ENCODE measurements at regions not wholly inside any gene's neighbourhood (a gene's known extent, or its start where the extent isn't known, plus 50 kb on each side); places are given as distances from the start of the nearest gene placed in this dataset.

DNA sequence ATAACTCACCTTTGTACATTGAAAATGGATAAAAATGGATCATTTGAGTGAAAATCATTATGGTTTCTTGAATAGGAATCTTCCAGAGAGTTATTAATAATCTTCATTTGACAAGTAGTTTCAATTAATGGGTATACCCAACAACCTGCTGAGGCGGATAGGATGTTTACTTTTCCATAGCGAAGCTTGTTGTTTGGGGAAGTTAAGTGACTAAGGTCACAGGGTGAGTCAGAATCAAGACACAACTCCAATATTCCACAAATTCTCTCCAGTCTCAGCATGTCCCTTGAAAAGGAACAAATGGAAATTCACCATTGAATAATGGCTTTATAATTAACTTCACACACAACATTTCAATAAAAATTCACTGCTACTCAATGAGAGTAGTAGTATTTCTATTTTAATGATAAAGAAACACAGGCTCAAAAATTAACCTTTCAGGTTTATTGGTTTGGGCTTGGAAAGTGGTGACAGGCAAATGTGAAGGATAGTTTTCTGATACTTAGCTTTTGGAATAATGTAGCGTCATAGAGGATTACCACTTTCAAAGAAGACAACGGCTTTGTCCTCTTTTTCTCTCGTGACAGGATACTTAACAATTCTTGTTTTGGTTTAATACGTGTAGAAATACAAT lies 211.3 kb downstream of the GPD2 start:
- TF ChIP-seq, protein P1, sequence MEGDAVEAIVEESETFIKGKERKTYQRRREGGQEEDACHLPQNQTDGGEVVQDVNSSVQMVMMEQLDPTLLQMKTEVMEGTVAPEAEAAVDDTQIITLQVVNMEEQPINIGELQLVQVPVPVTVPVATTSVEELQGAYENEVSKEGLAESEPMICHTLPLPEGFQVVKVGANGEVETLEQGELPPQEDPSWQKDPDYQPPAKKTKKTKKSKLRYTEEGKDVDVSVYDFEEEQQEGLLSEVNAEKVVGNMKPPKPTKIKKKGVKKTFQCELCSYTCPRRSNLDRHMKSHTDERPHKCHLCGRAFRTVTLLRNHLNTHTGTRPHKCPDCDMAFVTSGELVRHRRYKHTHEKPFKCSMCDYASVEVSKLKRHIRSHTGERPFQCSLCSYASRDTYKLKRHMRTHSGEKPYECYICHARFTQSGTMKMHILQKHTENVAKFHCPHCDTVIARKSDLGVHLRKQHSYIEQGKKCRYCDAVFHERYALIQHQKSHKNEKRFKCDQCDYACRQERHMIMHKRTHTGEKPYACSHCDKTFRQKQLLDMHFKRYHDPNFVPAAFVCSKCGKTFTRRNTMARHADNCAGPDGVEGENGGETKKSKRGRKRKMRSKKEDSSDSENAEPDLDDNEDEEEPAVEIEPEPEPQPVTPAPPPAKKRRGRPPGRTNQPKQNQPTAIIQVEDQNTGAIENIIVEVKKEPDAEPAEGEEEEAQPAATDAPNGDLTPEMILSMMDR (IDR thresholded peaks at IDR 0.05): no peak
- Histone ChIP-seq H3K27me3 (no peaks in the 10 kb centered on the region), H3K9me3 (no peaks in the 10 kb centered on the region), H3K4me3 (no peak overlapping the region), H3K36me3 (no peaks in the 10 kb centered on the region), H3K4me1 (no peaks in the 10 kb centered on the region), H3K27ac (no peak overlapping the region)
- no peak for DNase-seq
- no peak for ATAC-seq
- intact Hi-C loops (cut with DNase I): no loop called here

DNA sequence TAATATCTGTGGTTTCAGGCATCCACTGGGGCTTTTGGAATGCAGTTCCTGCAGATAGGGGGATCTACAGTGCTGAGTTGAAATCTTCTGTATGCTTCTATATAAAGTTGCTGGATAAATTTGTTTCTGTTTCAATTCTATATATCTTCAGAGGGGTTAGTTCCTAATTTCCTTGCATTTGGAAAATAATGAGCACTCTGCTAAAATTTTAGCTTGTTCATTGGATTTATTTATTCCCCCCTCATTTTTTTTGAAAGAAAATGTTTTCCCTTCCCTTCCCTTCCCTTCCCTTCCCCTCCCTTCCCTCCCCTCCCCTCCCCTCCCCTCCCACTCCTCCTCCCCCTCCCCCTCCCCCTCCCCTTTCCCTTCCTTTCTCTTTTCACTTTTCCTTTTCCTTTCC lies 212.3 kb downstream of the GPD2 start:
- Histone ChIP-seq H3K27ac (no peak overlapping the region), H3K27me3 (no peaks in the 10 kb centered on the region), H3K36me3 (no peaks in the 10 kb centered on the region), H3K4me1 (no peaks in the 10 kb centered on the region), H3K4me3 (no peak overlapping the region), H3K9me3 (no peaks in the 10 kb centered on the region)
- DNase-seq (no peak), ATAC-seq (no peak)
- intact Hi-C loops (cut with DNase I): no loop called here
- TF ChIP-seq, protein P1 (IDR thresholded peaks at IDR 0.05): no peak

DNA sequence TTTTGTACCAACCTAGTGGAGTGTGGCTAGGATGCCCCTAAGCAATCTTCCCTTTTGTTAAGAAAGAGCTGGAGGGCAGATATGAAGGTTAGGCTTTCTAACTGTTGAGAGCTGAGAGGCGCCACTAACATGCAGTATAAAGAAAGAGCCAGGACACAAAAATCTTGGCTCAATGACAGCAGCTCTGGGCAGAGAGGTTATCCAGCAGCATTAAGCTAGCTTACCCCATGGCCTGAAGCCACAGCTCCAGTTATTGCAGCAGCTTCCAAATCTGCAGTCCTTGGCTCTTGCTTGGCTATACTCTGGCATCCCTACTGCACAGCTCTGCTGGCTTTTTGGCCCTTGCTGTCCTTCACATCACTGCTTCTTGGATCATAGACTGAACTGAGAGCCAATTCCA lies 213.4 kb downstream of the GPD2 start:
- TF ChIP-seq, protein P1 (IDR thresholded peaks at IDR 0.05): no peak
- ATAC-seq (peak; percentile 35), DNase-seq (peak in 2 of 4 donors; percentile 32 to 67)
- Histone ChIP-seq H3K4me1 (no peaks in the 10 kb centered on the region), H3K4me3 (no peak overlapping the region), H3K36me3 (no peaks in the 10 kb centered on the region), H3K27ac (no peak overlapping the region), H3K27me3 (no peaks in the 10 kb centered on the region), H3K9me3 (no peaks in the 10 kb centered on the region)
- intact Hi-C loops (cut with DNase I): no loop called here

DNA sequence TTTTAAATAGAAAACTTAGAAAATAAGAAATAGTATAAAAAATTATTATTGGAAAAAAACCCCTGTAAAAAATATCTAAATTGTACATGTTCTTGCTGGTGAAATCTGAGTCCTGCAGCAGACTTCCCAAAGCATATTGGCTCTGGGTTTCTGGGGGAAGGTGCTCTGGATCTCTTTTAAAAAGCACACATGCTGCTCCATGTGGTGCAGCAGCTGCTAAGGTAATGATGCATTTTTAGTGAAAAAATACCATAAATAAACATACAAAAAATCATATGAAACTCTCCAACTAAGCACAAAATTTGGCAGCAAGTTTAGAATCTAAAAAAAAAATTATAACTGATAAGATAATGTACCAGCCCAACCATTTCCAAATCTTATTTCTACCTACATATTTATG lies 216.5 kb downstream of the GPD2 start:
- Histone ChIP-seq H3K9me3 (no peaks in the 10 kb centered on the region), H3K4me3 (no peak overlapping the region), H3K4me1 (no peaks in the 10 kb centered on the region), H3K27ac (no peak overlapping the region), H3K27me3 (no peaks in the 10 kb centered on the region), H3K36me3 (no peaks in the 10 kb centered on the region)
- intact Hi-C loops (cut with DNase I): no loop called here
- TF ChIP-seq, protein P1 (IDR thresholded peaks at IDR 0.05): no peak
- no peak for DNase-seq
- ATAC-seq: no peak

DNA sequence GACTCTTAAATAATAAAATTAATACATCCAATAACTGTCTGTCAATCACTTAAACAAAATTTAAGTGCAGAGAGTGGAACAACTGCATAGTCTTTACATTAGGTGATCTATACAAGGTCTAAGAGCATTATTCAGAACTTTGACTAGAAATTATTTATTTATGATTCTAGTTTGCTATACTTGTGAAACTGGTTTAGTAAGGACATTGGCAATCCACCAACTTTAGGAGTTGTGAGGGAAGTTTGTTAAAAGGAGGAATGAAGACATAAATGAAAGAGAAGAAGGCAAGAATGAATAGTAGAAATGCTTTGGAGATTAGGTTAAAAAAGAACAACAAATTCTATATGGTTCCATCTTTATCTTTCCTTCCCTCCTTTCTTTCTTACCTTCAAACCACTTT lies 217.5 kb downstream of the GPD2 start:
- H3K9me3 ChIP-seq: no peaks in the 10 kb centered on the region
- DNase-seq (peak in 2 of 4 donors; percentile 3 to 16), ATAC-seq (no peak)
- no peaks in the 10 kb centered on the region for H3K36me3 ChIP-seq
- TF ChIP-seq, protein P1 (IDR thresholded peaks at IDR 0.05): no peak
- no peaks in the 10 kb centered on the region for H3K4me1 ChIP-seq
- no peak overlapping the region for H3K27ac ChIP-seq
- H3K27me3 ChIP-seq: no peaks in the 10 kb centered on the region
- intact Hi-C loops (cut with DNase I): no loop called here
- H3K4me3 ChIP-seq: no peak overlapping the region

Data from left lung (tissue), 4 donors.